SK-N-SH (cell line): ENCODE measurements at regions not wholly inside any gene's neighbourhood (a gene's known extent, or its start where the extent isn't known, plus 50 kb on each side); places are given as distances from the start of the nearest gene placed in this dataset.

Experiments
- CHD2 ChIP-seq: fragments of 150-350 bp; IDR thresholded peaks from 2 replicates; pipeline ENCODE4 v1.6.1; 2018; ENCODE audit warnings: low read length; ENCODE audit not compliant: partially characterized antibody
- EP300 ChIP-seq, 2 experiments: IDR thresholded peaks; 2 replicates each; pipeline versions ENCODE4 v1.4.0 to v1.6.1; 2012; ENCODE audit warnings: borderline replicate concordance in 1 of 2, low read depth in 1 of 2, low read length in 1 of 2
- GABPA ChIP-seq: IDR thresholded peaks from 2 replicates; pipeline ENCODE4 v1.4.0; 2012; ENCODE audit warnings: low read depth, mild to moderate bottlenecking
- JUND ChIP-seq: IDR thresholded peaks from 2 replicates; pipeline ENCODE4 v1.4.0; 2012
- MAX ChIP-seq: IDR thresholded peaks from 2 replicates; pipeline ENCODE4 v1.4.0; 2012; ENCODE audit warnings: low read depth
- MEF2A ChIP-seq: IDR thresholded peaks from 2 replicates; pipeline ENCODE4 v1.4.0; 2012; ENCODE audit warnings: low read depth, borderline replicate concordance
- NRF1 ChIP-seq: IDR thresholded peaks from 2 replicates; pipeline ENCODE4 v1.6.1; 2012; ENCODE audit warnings: low read depth, mild to moderate bottlenecking, low read length
- REST ChIP-seq: IDR thresholded peaks from 2 replicates; pipeline ENCODE4 v1.6.1; 2012; ENCODE audit warnings: mild to moderate bottlenecking, low read depth, low read length, moderate library complexity
- SIN3A ChIP-seq: IDR thresholded peaks from 2 replicates; pipeline ENCODE4 v1.6.1; 2012; ENCODE audit warnings: low read depth, mild to moderate bottlenecking, low read length, moderate library complexity, borderline replicate concordance
- TAF1 ChIP-seq: IDR thresholded peaks from 2 replicates; pipeline ENCODE4 v1.6.1; 2012; ENCODE audit warnings: low read depth, mild to moderate bottlenecking, low read length, moderate library complexity, borderline replicate concordance
- TF ChIP-seq, protein P1 (sequence below): fragments of 200-600 bp; sonication (generic); IDR thresholded peaks from 2 replicates; pipeline ENCODE4 v1.6.1; 2017; ENCODE audit warnings: antibody characterized with exemption, mild to moderate bottlenecking, moderate library complexity

GRCh38 chr2:235148201-235149170 lies 196.7 kb downstream of the SH3BP4 start:
- TF ChIP-seq, protein P1, sequence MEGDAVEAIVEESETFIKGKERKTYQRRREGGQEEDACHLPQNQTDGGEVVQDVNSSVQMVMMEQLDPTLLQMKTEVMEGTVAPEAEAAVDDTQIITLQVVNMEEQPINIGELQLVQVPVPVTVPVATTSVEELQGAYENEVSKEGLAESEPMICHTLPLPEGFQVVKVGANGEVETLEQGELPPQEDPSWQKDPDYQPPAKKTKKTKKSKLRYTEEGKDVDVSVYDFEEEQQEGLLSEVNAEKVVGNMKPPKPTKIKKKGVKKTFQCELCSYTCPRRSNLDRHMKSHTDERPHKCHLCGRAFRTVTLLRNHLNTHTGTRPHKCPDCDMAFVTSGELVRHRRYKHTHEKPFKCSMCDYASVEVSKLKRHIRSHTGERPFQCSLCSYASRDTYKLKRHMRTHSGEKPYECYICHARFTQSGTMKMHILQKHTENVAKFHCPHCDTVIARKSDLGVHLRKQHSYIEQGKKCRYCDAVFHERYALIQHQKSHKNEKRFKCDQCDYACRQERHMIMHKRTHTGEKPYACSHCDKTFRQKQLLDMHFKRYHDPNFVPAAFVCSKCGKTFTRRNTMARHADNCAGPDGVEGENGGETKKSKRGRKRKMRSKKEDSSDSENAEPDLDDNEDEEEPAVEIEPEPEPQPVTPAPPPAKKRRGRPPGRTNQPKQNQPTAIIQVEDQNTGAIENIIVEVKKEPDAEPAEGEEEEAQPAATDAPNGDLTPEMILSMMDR, result no peak
- TF ChIP-seq GABPA (no peak), MAX (no peak), TAF1 (no peak), EP300 (IDR thresholded peaks at IDR 0.05; ENCODE audit: borderline replicate concordance in 1 of 2, low read depth in 1 of 2, low read length in 1 of 2) (no peak), NRF1 (no peak), MEF2A (no peak), JUND (no peak), SIN3A (no peak), CHD2 (no peak), REST (no peak)
